ENCODE measurements at regions not wholly inside any gene's neighbourhood (a gene's known extent, or its start where the extent isn't known, plus 50 kb on each side); places are given as distances from the start of the nearest gene placed in this dataset.
"Not testable (repeated sequence)": the region's sequence is repeated elsewhere in the genome, so short reads cannot be mapped to it uniquely, and the experiment has no call there.

DNA sequence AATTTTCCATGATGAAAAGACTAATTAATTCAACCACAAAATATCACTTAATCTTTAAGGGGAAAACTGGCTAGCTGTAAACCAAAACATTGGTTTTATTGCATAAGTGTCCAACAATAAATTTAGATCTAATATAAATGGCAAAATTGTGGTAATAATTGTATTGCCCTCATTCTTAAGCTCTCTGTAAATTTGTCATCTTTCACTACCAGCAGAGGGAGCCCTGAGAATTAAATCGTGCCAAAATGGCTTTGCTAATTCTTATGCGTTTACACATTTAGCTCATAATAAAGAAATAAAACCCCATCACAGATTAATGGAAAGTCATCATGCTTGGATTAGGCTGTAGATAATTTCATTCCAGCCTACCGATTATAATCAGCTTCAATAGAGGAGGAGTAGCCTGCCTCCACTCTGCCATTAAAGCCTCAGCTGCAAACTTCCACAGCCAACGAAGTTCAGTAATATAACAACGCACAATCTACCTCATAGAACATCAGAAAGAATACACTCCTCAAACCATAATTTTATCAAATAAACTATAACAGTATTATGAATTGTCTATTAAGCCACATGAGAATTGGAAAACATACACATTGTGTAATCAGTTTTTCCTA lies 70.0 kb upstream of the ATP5MC3 start:
- TF ChIP-seq CTCF (IDR thresholded peaks at IDR 0.05), result peak; percentile 77
- DNase-seq (ENCODE audit: extremely low spot score, unreplicated experiment), result no peak
- peaks cover 50% of the 10 kb centered on the region for H3K27me3 Mint-ChIP-seq (ENCODE audit: unreplicated experiment)

GRCh38 chr2:175247159-175247558 lies 65.6 kb upstream of the ATP5MC3 start:
- H3K27me3 Mint-ChIP-seq (ENCODE audit: unreplicated experiment), result peaks cover 58% of the 10 kb centered on the region
- TF ChIP-seq CTCF (IDR thresholded peaks at IDR 0.05), result no peak
- H3K27ac Mint-ChIP-seq (ENCODE audit: unreplicated experiment), result no peak overlapping the region
- no peaks in the 10 kb centered on the region for H3K9me3 Mint-ChIP-seq (ENCODE audit: unreplicated experiment)
- H3K36me3 Mint-ChIP-seq (ENCODE audit: unreplicated experiment), result no peaks in the 10 kb centered on the region
- H3K4me3 Mint-ChIP-seq (ENCODE audit: unreplicated experiment), result no peak overlapping the region
- no peaks in the 10 kb centered on the region for H3K4me1 Mint-ChIP-seq (ENCODE audit: unreplicated experiment)
- DNase-seq (ENCODE audit: extremely low spot score, unreplicated experiment), result no peak

More for the DNA sequence above, 70.0 kb upstream of the ATP5MC3 start:
- Mint-ChIP-seq H3K36me3 (ENCODE audit: unreplicated experiment) (no peaks in the 10 kb centered on the region), H3K27ac (ENCODE audit: unreplicated experiment) (no peak overlapping the region), H3K4me3 (ENCODE audit: unreplicated experiment) (no peak overlapping the region), H3K4me1 (ENCODE audit: unreplicated experiment) (no peaks in the 10 kb centered on the region), H3K9me3 (ENCODE audit: unreplicated experiment) (no peaks in the 10 kb centered on the region)

DNA sequence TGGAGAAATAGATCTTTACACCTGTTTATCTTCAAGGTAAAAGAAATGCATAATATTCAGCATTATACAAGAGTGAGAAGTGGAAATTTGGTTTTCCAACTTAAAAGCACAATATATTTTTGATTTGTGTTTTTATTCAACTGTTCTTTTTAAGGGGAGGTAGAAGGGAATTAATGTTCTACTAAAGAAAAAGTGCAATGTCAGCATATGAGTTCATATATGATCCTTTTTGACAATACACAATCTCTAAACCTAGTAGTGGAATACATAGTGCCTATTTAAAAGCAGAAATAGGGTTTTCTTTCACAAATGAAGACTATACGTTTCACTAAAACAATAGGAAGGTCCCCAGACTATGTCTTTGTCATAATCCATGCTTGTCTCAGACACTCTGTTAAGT lies 63.2 kb upstream of the ATP5MC3 start:
- Mint-ChIP-seq H3K9me3 (ENCODE audit: unreplicated experiment) (no peaks in the 10 kb centered on the region), H3K4me1 (ENCODE audit: unreplicated experiment) (no peaks in the 10 kb centered on the region), H3K27me3 (ENCODE audit: unreplicated experiment) (peaks cover 73% of the 10 kb centered on the region), H3K27ac (ENCODE audit: unreplicated experiment) (no peak overlapping the region), H3K4me3 (ENCODE audit: unreplicated experiment) (no peak overlapping the region), H3K36me3 (ENCODE audit: unreplicated experiment) (no peaks in the 10 kb centered on the region)
- no peak for TF ChIP-seq CTCF (IDR thresholded peaks at IDR 0.05)
- DNase-seq (ENCODE audit: extremely low spot score, unreplicated experiment), result no peak

DNA sequence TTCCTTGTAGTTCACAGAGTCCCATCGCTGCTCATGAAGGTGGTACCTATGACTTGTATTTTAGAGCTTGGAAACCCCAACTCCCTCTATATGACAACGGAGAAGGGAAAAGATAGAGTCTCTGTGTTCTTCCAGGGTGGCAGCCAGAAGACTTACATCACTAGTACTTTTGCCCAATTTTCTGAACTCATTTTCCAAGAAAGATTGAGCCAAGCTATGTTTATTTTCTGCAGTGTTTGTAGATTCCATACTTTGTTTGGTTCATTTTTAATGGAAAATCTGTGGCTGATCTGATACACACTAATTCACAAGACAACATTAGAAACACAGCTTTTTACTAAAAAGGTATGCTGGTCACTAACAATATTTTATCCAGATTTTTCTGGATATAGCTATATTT lies 60.2 kb upstream of the ATP5MC3 start:
- no peaks in the 10 kb centered on the region for H3K4me1 Mint-ChIP-seq (ENCODE audit: unreplicated experiment)
- H3K9me3 Mint-ChIP-seq (ENCODE audit: unreplicated experiment), result no peaks in the 10 kb centered on the region
- DNase-seq (ENCODE audit: extremely low spot score, unreplicated experiment), result no peak
- no peaks in the 10 kb centered on the region for H3K36me3 Mint-ChIP-seq (ENCODE audit: unreplicated experiment)
- peaks cover 66% of the 10 kb centered on the region for H3K27me3 Mint-ChIP-seq (ENCODE audit: unreplicated experiment)
- H3K27ac Mint-ChIP-seq (ENCODE audit: unreplicated experiment), result no peak overlapping the region
- TF ChIP-seq CTCF (IDR thresholded peaks at IDR 0.05), result no peak
- H3K4me3 Mint-ChIP-seq (ENCODE audit: unreplicated experiment), result no peak overlapping the region

GRCh38 chr2:175240033-175240432 lies 58.5 kb upstream of the ATP5MC3 start:
- not testable (repeated sequence) for H3K27ac Mint-ChIP-seq (ENCODE audit: unreplicated experiment); DNase-seq (ENCODE audit: extremely low spot score, unreplicated experiment); H3K36me3 Mint-ChIP-seq (ENCODE audit: unreplicated experiment); H3K4me1 Mint-ChIP-seq (ENCODE audit: unreplicated experiment); H3K4me3 Mint-ChIP-seq (ENCODE audit: unreplicated experiment); H3K9me3 Mint-ChIP-seq (ENCODE audit: unreplicated experiment)
- H3K27me3 Mint-ChIP-seq (ENCODE audit: unreplicated experiment), result peaks cover 65% of the 10 kb centered on the region

- Mint-ChIP-seq H3K4me1 (ENCODE audit: unreplicated experiment) (peaks cover 2% of the 10 kb centered on the region), H3K4me3 (ENCODE audit: unreplicated experiment) (no peak overlapping the region), H3K36me3 (ENCODE audit: unreplicated experiment) (no peaks in the 10 kb centered on the region), H3K27ac (ENCODE audit: unreplicated experiment) (no peak overlapping the region), H3K27me3 (ENCODE audit: unreplicated experiment) (peaks cover 50% of the 10 kb centered on the region), H3K9me3 (ENCODE audit: unreplicated experiment) (no peaks in the 10 kb centered on the region)
- no peak for TF ChIP-seq CTCF (IDR thresholded peaks at IDR 0.05)
- DNase-seq (ENCODE audit: extremely low spot score, unreplicated experiment), result no peak
Observed at GRCh38 chr2:175236930-175237329, 55.4 kb upstream of the ATP5MC3 start.

All from osteocyte (in vitro differentiated cells).